ENCODE measurements at regions not wholly inside any gene's neighbourhood (a gene's known extent, or its start where the extent isn't known, plus 50 kb on each side); places are given as distances from the start of the nearest gene placed in this dataset.
"Not testable (repeated sequence)": the region's sequence is repeated elsewhere in the genome, so short reads cannot be mapped to it uniquely, and the experiment has no call there.

GRCh38 chrX:122238801-122239200 lies 945.3 kb upstream of the GRIA3 start:
- DNase-seq, result no peak

DNA sequence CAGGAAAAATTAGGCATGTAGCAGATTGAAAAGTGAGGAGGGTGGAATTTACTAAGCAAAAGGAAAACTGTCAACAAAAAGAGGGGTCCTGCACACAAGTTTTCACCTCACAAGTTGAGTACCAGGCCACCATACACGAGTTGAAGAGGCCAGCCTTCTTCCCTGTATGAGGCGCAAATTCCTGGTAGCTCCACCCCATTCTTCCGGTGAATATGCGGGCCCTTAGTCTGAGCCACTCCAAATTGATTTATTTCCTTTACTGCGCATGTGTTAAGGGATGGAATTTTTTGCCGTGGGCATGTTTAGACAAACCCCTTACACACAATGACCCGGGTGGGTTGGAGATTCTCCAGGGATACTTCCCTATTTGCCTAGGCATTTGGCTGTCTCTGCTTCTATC lies 942.1 kb upstream of the GRIA3 start:
- DNase-seq, result no peak

GRCh38 chrX:122244080-122244479 lies 940.0 kb upstream of the GRIA3 start:
- DNase-seq, result no peak

DNA sequence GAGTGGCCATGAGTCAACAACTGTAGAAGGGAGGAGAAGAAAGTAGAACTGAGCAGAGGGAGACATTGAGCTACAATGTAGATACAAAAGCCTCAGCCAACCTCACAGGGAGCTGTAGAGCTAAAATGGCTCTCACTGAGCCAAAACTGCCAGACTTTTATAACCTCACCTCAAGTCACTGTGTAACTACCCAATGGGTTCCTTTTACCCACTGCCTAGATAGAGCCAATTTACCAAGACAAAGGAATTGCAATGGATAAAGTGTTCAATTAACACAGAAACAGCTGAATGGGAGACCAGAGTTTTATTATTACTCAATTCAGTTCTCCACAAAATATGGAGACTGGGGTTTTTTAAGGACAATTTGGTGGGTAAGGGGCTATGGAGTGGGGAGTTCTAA lies 938.9 kb upstream of the GRIA3 start:
- no peak for DNase-seq

- no peak for DNase-seq
These were observed 938.1 kb upstream of the GRIA3 start for GRCh38 chrX:122245943-122246342.

DNA sequence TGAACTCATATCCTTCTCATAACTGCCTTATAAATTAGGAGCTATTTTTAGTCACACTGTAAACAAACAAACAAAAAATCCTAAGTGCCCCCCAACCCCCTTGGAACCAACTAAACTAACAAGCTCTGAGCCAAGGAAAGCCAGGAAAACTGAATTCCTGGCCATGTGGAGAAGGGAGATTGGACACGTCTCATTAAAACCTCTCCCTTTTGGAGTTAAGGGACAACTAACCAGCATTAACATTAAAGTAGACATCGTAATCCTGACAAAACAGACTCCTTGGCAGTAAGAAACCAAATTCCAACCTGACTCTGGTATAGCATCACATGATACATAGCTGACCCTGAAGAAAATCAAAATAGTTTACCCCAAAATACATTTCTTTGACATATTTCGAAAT lies 937.1 kb upstream of the GRIA3 start:
- DNase-seq, result no peak

DNA sequence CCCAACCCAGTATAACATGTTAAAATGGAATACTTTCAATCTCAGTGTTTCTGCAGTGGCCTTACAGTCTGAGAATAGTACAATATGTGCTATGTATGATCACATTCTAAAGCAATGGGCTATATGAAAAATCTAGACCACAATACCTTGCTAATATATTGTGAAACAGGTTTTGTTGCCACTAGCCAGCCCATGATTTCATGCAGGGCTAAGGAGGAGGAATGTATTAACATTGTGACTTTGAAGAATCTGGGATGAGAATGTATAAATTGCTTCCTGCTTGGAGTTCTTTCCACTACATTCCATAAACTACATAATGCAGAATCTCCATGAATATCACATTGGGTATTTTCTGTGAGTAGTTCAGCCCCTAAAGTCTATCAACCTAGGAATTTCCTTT lies 935.4 kb upstream of the GRIA3 start:
- DNase-seq, result no peak

DNA sequence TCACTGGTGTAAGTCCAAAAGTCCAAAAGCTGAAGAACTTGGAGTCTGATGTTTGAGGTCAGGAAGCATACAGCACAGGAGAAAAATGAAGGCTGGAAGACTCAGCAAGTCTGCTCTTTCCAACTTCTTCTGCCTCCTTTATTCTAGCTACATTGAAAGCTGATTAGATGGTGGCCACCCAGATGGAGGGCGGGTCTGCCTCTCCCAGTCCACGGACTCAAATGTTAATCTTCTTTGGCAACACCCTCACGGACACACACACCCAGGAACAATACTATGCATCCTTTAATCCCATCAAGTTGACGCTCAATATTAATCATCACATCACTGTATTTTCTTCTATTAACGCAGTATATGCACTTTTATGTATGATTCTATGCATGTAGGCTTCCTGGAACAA lies 931.6 kb upstream of the GRIA3 start:
- no peak for DNase-seq

DNA sequence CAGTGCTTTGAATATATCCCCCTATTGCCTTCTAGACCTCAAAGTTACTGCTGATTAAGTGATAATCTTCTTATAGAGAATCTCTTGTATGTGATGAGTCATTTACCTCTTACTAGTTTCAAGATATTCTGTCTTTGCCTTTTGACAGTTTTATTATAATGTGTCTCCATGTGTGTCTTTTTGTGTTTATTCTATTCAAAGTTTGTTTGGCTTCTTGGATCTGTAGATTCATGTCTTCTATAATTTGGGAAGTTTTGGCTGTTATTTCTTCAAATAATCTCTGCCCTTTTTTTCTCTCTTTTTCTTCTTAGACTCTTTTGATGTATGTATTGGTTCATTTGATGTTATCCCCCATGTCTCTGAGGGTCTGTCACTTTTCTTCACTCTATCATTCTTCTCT lies 915.7 kb upstream of the GRIA3 start:
- no peak for DNase-seq

GRCh38 chrX:122269243-122269781 lies 914.8 kb upstream of the GRIA3 start:
- DNase-seq, result no peak

GRCh38 chrX:122270809-122271494 lies 913.1 kb upstream of the GRIA3 start:
- DNase-seq, result no peak

- no peak for DNase-seq
These were observed 912.1 kb upstream of the GRIA3 start for GRCh38 chrX:122272011-122272410.

- no peak for DNase-seq
These were observed 904.3 kb upstream of the GRIA3 start for GRCh38 chrX:122279746-122280145.

GRCh38 chrX:122299822-122300221 lies 884.3 kb upstream of the GRIA3 start:
- DNase-seq, result not testable (repeated sequence)

GRCh38 chrX:122301491-122301890 lies 882.6 kb upstream of the GRIA3 start:
- no peak for DNase-seq

DNA sequence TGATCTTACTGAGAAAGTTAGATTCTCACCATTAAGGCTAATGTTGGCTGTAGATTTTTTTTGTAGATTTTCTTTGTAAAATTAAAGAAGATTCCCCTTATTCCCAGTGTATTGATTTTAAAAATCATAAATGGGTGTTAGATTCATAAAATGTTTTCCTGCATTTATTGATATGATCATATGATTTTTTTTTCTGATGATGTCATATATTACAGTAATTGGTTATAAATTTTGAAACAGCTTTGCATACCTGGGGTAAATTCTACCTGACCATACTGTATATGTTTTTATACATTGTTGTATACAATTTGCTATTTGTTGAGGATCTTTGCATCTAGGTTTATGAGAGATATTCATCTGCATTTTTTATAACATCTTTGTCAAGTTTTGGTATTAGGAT lies 880.3 kb upstream of the GRIA3 start:
- DNase-seq, result no peak

GRCh38 chrX:122344816-122345215 lies 839.3 kb upstream of the GRIA3 start:
- no peak for DNase-seq

DNA sequence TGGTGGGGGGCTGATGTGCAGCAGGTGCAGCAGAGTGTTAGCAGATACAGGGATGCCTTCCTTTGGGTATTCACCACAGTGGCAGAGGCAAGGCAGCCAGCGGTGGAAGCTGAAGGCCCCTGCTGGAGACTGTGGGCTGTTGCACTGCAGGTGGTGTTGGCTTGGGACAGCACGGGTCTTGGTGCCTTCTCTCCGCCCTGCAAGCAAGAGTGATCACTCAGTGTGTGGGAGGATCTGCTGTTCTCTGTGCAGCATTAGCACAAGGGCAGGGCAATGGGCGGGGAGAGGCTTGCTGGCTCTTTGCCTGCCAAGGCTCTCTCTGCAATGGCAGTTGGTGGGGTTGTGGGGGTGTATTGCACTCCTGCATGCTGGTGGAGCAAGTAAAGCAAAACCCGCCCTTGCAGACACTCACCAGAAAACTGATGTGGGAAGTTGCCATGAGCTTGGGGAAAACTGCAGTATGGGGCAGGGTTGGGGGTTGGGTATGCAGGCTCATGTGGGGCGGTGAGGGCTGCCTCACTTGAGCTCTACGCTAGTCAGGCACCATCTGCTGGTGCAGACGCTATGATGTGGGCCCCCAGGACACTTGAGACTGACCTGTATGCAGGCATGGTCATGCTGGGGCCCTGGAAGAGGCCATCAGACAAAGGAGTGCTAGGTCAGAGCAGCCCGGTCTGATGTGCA lies 820.8 kb upstream of the GRIA3 start:
- DNase-seq, result no peak

GRCh38 chrX:122375533-122375932 lies 808.5 kb upstream of the GRIA3 start:
- DNase-seq, result not testable (repeated sequence)

DNA sequence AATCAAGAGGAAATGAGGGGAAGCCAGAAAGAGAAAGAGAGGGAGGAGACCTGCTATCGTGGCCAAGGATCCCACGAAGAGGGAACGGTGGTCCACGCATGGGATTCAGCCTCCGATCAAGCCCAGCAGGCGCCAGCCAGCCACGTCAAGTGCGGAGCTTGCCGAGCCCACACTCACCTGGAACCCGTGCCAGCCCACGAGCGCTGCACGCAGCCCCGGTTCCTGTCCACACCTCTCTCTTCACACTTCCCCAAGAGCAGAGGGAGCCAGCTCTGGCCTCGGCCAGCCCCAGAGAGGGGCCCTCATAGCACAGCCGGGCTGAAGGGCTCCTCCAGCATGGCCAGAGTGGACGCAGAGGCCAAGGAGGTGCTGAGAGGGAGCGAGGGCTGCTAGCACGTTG lies 795.1 kb upstream of the GRIA3 start:
- DNase-seq, result no peak

- DNase-seq, result no peak
These were observed 765.3 kb upstream of the GRIA3 start for GRCh38 chrX:122418758-122419157.

GRCh38 chrX:122421434-122422121 lies 762.5 kb upstream of the GRIA3 start:
- no peak for DNase-seq

DNA sequence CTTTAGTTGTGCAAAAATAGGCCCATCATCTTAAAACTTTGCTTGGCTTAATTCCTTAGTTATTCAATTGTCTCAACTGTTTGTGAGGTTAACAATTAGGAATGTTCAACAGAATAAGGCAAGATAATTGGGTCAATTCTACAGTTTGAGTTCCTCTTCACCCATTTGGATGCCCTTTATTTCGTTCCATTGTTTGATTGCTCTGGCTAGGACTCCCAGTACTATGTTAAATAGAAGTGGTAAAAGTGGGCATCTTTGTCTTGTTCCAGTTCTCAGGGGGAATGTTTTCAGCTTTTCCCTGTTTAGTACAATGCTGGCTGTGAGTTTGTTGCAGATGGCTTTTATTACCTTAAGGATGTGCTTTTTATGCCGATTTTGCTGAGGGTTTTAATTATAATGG lies 761.5 kb upstream of the GRIA3 start:
- no peak for DNase-seq

GRCh38 chrX:122434942-122435341 lies 749.1 kb upstream of the GRIA3 start:
- DNase-seq, result no peak
